ENCODE measurements at regions not wholly inside any gene's neighbourhood (a gene's known extent, or its start where the extent isn't known, plus 50 kb on each side); places are given as distances from the start of the nearest gene placed in this dataset.

GRCh38 chr12:11577658-11578260 is 71.7 kb upstream of the ETV6 start:
- Histone ChIP-seq H3K9me3 (no peaks in the 10 kb centered on the region), H3K4me3 (no peak overlapping the region), H3K36me3 (no peaks in the 10 kb centered on the region), H3K27ac (no peak overlapping the region), H3K4me1 (peaks cover 0 to 5% (median 0%) of the 10 kb centered on the region in 4 donors), H3K27me3 (no peaks in the 10 kb centered on the region)
- DNase-seq, result no peak
- TF ChIP-seq POLR2A (IDR thresholded peaks at IDR 0.05), result no peak
- TF ChIP-seq, protein P1, sequence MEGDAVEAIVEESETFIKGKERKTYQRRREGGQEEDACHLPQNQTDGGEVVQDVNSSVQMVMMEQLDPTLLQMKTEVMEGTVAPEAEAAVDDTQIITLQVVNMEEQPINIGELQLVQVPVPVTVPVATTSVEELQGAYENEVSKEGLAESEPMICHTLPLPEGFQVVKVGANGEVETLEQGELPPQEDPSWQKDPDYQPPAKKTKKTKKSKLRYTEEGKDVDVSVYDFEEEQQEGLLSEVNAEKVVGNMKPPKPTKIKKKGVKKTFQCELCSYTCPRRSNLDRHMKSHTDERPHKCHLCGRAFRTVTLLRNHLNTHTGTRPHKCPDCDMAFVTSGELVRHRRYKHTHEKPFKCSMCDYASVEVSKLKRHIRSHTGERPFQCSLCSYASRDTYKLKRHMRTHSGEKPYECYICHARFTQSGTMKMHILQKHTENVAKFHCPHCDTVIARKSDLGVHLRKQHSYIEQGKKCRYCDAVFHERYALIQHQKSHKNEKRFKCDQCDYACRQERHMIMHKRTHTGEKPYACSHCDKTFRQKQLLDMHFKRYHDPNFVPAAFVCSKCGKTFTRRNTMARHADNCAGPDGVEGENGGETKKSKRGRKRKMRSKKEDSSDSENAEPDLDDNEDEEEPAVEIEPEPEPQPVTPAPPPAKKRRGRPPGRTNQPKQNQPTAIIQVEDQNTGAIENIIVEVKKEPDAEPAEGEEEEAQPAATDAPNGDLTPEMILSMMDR (IDR thresholded peaks at IDR 0.05), result no peak

- H3K36me3 ChIP-seq, result no peaks in the 10 kb centered on the region
- DNase-seq, result no peak
- TF ChIP-seq, protein P1 (IDR thresholded peaks at IDR 0.05), result no peak
- no peak for TF ChIP-seq POLR2A (IDR thresholded peaks at IDR 0.05)
- peaks cover 0 to 5% (median 0%) of the 10 kb centered on the region in 4 donors for H3K4me1 ChIP-seq
- H3K27ac ChIP-seq, result no peak overlapping the region
- no peak overlapping the region for H3K4me3 ChIP-seq
- no peaks in the 10 kb centered on the region for H3K27me3 ChIP-seq
- no peaks in the 10 kb centered on the region for H3K9me3 ChIP-seq
Observed at GRCh38 chr12:11578461-11578993, 70.9 kb upstream of the ETV6 start.

GRCh38 chr12:11580125-11580751 is 69.2 kb upstream of the ETV6 start:
- no peak overlapping the region for H3K27ac ChIP-seq
- peaks cover 0 to 5% (median 0%) of the 10 kb centered on the region in 4 donors for H3K4me1 ChIP-seq
- H3K9me3 ChIP-seq, result no peaks in the 10 kb centered on the region
- no peak overlapping the region for H3K4me3 ChIP-seq
- no peak for DNase-seq
- TF ChIP-seq, protein P1 (IDR thresholded peaks at IDR 0.05), result no peak
- TF ChIP-seq POLR2A (IDR thresholded peaks at IDR 0.05), result no peak
- no peaks in the 10 kb centered on the region for H3K36me3 ChIP-seq
- no peaks in the 10 kb centered on the region for H3K27me3 ChIP-seq

- peak in 2 of 3 donors; percentile 63 to 87 for DNase-seq
- no peaks in the 10 kb centered on the region for H3K36me3 ChIP-seq
- TF ChIP-seq, protein P1 (IDR thresholded peaks at IDR 0.05), result peak; percentile 20 to 78 (median 70)
- TF ChIP-seq POLR2A (IDR thresholded peaks at IDR 0.05), result no peak
- H3K4me1 ChIP-seq, result peaks cover 0 to 5% (median 0%) of the 10 kb centered on the region in 4 donors
- H3K4me3 ChIP-seq, result no peak overlapping the region
- no peaks in the 10 kb centered on the region for H3K9me3 ChIP-seq
- no peak overlapping the region for H3K27ac ChIP-seq
- H3K27me3 ChIP-seq, result no peaks in the 10 kb centered on the region
Observed at GRCh38 chr12:11581179-11581755, 68.2 kb upstream of the ETV6 start.

- no peak overlapping the region for H3K27ac ChIP-seq
- H3K4me1 ChIP-seq, result peaks cover 0 to 5% (median 0%) of the 10 kb centered on the region in 4 donors
- H3K9me3 ChIP-seq, result no peaks in the 10 kb centered on the region
- no peak for TF ChIP-seq POLR2A (IDR thresholded peaks at IDR 0.05)
- TF ChIP-seq, protein P1 (IDR thresholded peaks at IDR 0.05), result no peak
- DNase-seq, result no peak
- no peaks in the 10 kb centered on the region for H3K27me3 ChIP-seq
- H3K4me3 ChIP-seq, result no peak overlapping the region
- H3K36me3 ChIP-seq, result no peaks in the 10 kb centered on the region
Observed at GRCh38 chr12:11584221-11584855, 65.1 kb upstream of the ETV6 start.
